IgD-negative memory B cell (primary cell): ENCODE measurements at regions not wholly inside any gene's neighbourhood (a gene's known extent, or its start where the extent isn't known, plus 50 kb on each side); places are given as distances from the start of the nearest gene placed in this dataset.

ENCODE experiments used
- H3K27ac Mint-ChIP-seq, 3 donors: one replicate each; pipeline ENCODE4 v1.8.0; 2020 to 2022; ENCODE audit warnings: mild to moderate bottlenecking in 3 of 3, mixed read lengths in 3 of 3, moderate library complexity in 1 of 3
- H3K27me3 Mint-ChIP-seq: one replicate; pipeline ENCODE4 v1.8.0; 2021; ENCODE audit warnings: mixed read lengths
- H3K36me3 Mint-ChIP-seq: one replicate; pipeline ENCODE4 v1.8.0; 2020; ENCODE audit warnings: mild to moderate bottlenecking, mixed read lengths
- H3K4me1 Mint-ChIP-seq, 3 donors: one replicate each; pipeline ENCODE4 v1.8.0; 2020 to 2022; ENCODE audit warnings: mixed read lengths in 3 of 3, mild to moderate bottlenecking in 1 of 3
- H3K4me3 Mint-ChIP-seq, 4 donors: one replicate each; pipeline ENCODE4 v1.8.0; 2020 to 2022; ENCODE audit warnings: mild to moderate bottlenecking in 4 of 4, mixed read lengths in 4 of 4, moderate library complexity in 3 of 4
- H3K9me3 Mint-ChIP-seq, 3 donors: one replicate each; pipeline ENCODE4 v1.8.0; 2020 to 2021; ENCODE audit warnings: mixed read lengths in 3 of 3, mild to moderate bottlenecking in 1 of 3

DNA sequence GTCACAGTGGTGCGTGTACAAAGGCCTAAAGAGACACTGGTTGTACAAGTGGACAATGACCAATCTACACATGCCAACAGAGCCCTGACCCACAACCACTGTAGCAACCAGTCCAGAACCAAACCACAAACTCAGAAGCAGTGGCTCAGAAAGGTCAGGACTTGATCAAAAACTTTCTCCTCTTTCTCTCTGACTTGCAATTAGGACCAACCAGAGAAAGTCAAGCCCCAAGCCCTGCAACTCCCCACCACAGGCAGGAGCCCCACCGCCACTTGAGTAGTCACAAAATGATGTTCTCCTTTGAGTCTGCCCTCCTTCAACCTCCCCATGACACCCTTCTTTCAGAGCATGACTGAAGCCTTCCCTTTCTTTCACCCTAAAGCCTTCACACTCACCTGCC, 291.8 kb downstream of the CDH10 start:
- Mint-ChIP-seq H3K9me3 (peaks cover 8 to 20% (median 12%) of the 10 kb centered on the region in 3 donors), H3K4me3 (no peak overlapping the region), H3K27ac (no peak overlapping the region), H3K4me1 (no peaks in the 10 kb centered on the region), H3K36me3 (no peaks in the 10 kb centered on the region), H3K27me3 (no peaks in the 10 kb centered on the region)

DNA sequence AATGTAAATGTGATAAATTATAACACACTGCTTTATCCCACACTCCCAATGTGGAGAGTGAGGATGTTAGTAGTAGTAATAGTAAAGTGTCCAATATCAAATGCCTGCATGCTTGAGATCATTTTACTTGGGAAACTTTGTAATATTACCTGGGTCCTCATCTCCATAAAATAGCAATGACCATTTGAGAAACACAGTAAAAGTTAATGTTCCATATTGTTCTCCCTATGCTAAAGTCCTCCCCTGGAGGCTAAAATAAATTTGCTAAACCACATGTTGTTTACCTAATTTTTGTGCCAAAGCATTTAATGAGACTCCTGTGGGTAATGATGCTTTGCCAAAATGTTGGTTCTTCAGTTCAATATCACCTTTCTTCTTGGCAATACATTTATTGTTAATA, 291.2 kb downstream of the CDH10 start:
- Mint-ChIP-seq H3K4me1 (no peaks in the 10 kb centered on the region), H3K27me3 (no peaks in the 10 kb centered on the region)

DNA sequence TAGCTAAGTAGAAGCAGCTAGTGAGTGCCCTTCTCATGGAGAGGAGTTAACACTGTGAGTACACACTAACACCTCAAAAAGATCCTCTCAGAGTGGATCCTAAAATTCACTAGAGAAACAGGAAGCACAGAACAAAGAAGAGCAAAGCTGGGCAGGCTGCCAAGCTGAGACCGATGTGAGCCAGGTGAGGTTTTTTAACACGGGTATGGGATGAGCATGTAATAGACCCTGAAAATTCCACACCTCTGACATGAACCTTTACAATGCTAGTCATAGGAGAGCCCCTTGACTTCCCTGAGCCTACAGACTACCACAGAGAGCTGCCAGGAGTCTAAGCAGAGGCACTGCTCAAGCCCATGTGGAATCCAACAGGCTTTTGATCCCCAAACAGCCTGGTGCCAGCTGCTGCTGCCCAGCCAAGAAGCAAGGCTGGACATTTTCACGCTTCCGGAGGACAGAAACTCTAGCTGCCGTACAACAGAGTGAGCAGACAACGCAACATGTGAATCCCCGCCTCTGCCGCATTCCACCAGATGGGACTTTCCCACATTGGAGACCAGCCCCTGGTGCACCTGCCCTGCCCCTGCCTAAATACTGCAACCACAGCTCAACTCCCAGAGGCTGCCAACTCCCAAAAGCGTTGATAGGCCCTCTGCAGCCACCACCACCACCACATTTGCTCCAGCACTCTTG, 280.8 kb downstream of the CDH10 start:
- no peaks in the 10 kb centered on the region for H3K36me3 Mint-ChIP-seq
- H3K27me3 Mint-ChIP-seq: no peaks in the 10 kb centered on the region
- no peak overlapping the region for H3K4me3 Mint-ChIP-seq
- peaks cover 2 to 5% (median 4%) of the 10 kb centered on the region in 3 donors for H3K9me3 Mint-ChIP-seq
- H3K4me1 Mint-ChIP-seq: peaks cover 0 to 2% (median 0%) of the 10 kb centered on the region in 3 donors
- H3K27ac Mint-ChIP-seq: no peak overlapping the region

More for the DNA sequence above, 291.2 kb downstream of the CDH10 start:
- Mint-ChIP-seq H3K36me3 (no peaks in the 10 kb centered on the region), H3K27ac (no peak overlapping the region), H3K4me3 (no peak overlapping the region), H3K9me3 (peaks cover 8 to 20% (median 12%) of the 10 kb centered on the region in 3 donors)

DNA sequence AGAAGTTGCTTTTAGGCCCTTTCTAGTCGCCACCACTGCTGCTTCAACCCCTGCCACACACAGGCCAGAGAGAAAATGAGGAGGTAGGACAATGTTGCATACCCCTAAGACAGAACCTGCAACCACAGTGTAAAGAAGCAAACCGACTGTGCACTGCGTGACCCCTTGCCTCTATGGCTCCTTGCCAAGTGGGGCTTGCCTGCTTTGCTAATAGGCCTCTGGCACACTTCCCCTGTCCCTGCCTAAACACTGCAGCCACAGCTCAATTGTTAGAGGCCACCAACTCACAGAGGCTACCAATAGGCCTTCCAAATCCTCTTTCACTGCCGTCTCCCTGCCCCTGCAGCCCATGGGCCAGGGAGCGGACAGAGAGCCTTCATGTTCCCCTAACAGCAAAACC, 280.1 kb downstream of the CDH10 start:
- no peak overlapping the region for H3K27ac Mint-ChIP-seq
- peaks cover 0 to 2% (median 0%) of the 10 kb centered on the region in 3 donors for H3K4me1 Mint-ChIP-seq
- H3K9me3 Mint-ChIP-seq: peaks cover 2 to 5% (median 4%) of the 10 kb centered on the region in 3 donors
- no peaks in the 10 kb centered on the region for H3K27me3 Mint-ChIP-seq
- H3K36me3 Mint-ChIP-seq: no peaks in the 10 kb centered on the region
- no peak overlapping the region for H3K4me3 Mint-ChIP-seq

DNA sequence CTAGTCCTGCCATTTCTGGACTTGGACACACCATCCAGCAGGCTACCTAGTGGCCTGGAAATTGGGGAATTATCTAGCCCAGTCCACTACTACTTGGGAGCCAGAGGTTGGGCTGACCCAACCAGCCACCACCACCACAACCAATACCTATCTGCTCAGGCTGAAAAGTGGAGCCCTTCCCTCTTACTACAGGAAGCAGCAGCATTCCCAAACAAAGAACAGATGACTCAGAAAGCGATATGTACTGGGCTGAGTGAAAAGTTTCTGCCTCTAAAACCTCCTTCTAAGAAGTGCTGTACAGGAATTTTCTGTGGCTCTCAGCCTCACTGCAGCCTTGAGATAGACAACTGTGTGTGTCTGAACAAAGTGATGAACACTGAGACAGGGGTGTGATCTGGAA, 279.4 kb downstream of the CDH10 start:
- peaks cover 0 to 2% (median 0%) of the 10 kb centered on the region in 3 donors for H3K4me1 Mint-ChIP-seq
- H3K36me3 Mint-ChIP-seq: no peaks in the 10 kb centered on the region
- no peaks in the 10 kb centered on the region for H3K27me3 Mint-ChIP-seq
- H3K9me3 Mint-ChIP-seq: peaks cover 2 to 5% (median 4%) of the 10 kb centered on the region in 3 donors
- no peak overlapping the region for H3K27ac Mint-ChIP-seq
- no peak overlapping the region for H3K4me3 Mint-ChIP-seq

DNA sequence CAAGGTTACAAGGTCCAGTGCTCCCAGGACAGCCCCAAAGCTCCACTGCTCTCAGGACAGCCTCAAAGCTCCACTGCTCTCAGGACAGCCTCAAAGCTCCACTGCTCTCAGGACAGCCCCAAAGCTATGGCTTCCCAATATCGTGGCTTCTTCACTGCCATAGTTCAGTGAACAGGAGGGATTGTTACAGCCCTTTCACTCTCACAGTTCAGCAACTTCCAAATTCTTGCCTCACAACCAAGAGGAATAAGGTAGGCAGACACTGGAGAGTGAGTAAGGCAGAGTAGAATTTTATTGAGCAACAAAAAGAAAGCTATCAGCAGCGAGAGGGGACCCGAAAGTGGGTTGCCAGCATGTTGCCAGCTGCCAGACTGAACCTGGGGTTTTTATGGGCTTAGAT, 277.6 kb downstream of the CDH10 start:
- H3K4me3 Mint-ChIP-seq: no peak overlapping the region
- H3K36me3 Mint-ChIP-seq: no peaks in the 10 kb centered on the region
- no peak overlapping the region for H3K27ac Mint-ChIP-seq
- peaks cover 0 to 2% (median 2%) of the 10 kb centered on the region in 3 donors for H3K9me3 Mint-ChIP-seq
- no peaks in the 10 kb centered on the region for H3K27me3 Mint-ChIP-seq
- no peaks in the 10 kb centered on the region for H3K4me1 Mint-ChIP-seq

DNA sequence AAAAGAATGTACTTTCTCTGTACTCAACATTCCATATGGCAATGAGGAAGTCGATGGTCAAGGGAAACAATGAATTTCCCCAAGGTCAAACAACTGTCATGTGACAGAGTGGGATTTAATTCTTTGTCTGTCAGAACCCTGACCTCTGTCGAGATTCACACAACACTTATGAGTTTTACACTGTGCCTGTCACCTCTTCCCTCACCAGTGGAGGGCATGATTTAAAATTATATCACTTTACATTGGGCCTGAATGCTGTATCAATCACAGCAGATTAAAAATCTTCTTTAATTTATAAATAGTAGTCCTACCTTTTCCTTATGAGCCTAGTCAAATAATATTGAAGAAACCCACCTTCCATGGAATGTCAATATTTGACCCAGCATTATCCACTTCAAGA, 276.7 kb downstream of the CDH10 start:
- Mint-ChIP-seq H3K4me1 (no peaks in the 10 kb centered on the region), H3K27me3 (no peaks in the 10 kb centered on the region), H3K4me3 (no peak overlapping the region), H3K27ac (no peak overlapping the region), H3K36me3 (no peaks in the 10 kb centered on the region), H3K9me3 (peaks cover 0 to 2% (median 2%) of the 10 kb centered on the region in 3 donors)

DNA sequence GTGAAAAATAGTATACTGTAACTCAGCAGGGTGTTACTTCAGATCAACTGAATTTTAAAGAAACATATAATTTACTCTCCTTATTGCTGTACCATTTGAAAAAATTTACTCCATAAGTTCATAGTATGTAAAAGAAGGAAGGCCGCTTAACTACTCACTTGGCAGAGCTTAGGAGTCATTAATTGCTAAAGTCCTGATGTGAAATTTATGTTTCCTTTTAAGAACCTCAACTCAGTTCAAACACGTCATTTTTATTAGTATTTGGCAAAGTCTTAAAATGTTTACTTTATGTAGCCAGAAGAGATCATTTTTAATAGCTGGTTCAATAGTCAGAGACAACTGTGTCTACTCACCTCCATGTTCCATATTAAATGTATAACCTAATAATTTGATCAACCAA, 268.6 kb downstream of the CDH10 start:
- Mint-ChIP-seq H3K4me1 (no peaks in the 10 kb centered on the region), H3K4me3 (no peak overlapping the region), H3K36me3 (no peaks in the 10 kb centered on the region), H3K27me3 (peaks cover 1% of the 10 kb centered on the region), H3K27ac (no peak overlapping the region), H3K9me3 (peaks cover 5 to 6% (median 5%) of the 10 kb centered on the region in 3 donors)

DNA sequence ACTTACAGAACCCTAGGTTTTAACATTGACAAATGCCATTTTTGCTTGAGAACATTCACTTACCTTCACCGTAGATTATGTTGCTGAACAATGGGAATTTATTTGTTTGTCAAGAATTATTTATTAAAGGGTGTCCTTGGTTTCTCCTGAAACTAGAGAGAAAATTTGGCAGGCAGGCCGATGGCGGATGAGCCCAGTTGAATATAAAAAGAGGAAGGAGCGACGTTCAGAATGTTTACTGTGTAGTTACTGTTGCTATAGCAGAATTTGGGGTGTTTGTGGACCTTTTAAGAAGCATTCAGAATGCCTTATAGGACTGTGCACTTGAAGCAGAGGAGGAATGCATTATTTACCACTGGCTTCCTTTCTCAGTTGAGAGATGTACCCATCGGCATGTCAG, 268.2 kb downstream of the CDH10 start:
- Mint-ChIP-seq H3K27me3 (peaks cover 1% of the 10 kb centered on the region), H3K4me3 (no peak overlapping the region), H3K9me3 (peaks cover 5 to 6% (median 5%) of the 10 kb centered on the region in 3 donors), H3K27ac (no peak overlapping the region), H3K4me1 (no peaks in the 10 kb centered on the region), H3K36me3 (no peaks in the 10 kb centered on the region)

DNA sequence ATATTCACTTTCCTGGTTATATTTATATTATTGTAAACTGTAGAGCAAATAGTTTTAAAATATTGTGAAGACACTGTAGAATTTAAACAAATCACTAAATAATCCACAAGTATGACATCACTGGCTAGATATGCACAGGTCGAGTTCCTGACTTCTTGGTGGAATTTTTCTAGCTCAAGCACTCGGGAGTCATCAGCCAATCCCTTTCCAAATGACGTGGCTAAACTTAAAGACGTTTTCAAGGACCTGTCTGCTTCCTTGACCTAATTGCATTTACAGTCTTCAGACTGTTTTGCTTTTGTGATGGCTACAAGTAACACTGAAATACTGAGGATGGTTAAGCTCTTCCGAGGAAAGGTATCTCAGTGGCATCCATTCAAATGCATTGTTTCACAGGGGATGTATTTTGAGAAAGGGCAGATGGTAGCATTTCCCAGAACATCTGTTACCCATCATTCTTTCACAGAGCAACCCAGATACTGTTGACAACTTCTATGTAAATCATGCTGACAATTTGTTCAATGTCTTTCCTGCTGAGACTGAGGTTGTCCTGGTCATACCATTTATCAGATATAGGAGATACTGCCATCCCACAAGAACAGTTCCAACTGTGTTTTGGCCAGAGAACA, 262.8 kb downstream of the CDH10 start:
- no peak overlapping the region for H3K4me3 Mint-ChIP-seq
- peaks cover 0 to 5% (median 5%) of the 10 kb centered on the region in 3 donors for H3K9me3 Mint-ChIP-seq
- H3K27me3 Mint-ChIP-seq: no peaks in the 10 kb centered on the region
- H3K4me1 Mint-ChIP-seq: no peaks in the 10 kb centered on the region
- H3K36me3 Mint-ChIP-seq: no peaks in the 10 kb centered on the region
- no peak overlapping the region for H3K27ac Mint-ChIP-seq

DNA sequence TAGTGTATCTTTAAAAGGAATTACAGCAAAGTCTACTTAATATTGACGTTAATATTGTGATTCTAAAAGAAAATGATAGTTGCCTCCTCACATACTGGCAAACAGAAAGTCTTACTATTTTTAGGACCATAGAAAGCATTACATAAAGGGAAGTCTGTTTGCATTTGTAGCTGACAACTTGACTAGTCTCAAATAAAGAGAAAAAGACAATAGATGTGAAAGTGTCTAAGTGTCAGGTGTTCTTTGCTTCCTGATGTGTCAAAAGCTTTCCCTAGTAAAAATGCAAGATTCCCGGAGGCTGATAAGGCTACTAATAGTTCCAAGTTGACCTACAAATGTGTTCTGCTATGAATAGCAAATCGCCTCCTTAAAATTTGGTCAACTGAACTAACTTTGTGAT, 259.7 kb downstream of the CDH10 start:
- Mint-ChIP-seq H3K27ac (no peak overlapping the region), H3K27me3 (no peaks in the 10 kb centered on the region), H3K36me3 (no peaks in the 10 kb centered on the region), H3K4me1 (no peaks in the 10 kb centered on the region), H3K9me3 (peaks cover 0 to 4% (median 0%) of the 10 kb centered on the region in 3 donors), H3K4me3 (no peak overlapping the region)

DNA sequence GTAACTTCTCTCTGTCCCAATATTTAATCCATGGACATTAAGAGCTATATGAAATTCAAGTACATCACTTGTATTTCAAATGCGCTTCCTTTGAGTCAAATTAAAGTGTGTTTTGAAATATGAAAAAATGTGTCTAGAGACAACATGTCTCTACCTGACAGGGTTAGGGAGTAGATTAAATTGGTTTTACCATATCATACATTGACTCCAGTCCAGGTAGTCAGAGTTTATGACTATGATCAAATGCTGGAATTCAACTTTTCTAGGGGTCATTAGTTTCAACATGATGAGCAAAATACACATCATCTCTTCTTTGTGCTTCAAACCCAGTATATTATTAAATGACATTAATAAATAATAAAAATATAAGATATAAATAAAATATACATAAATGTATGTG, 259.2 kb downstream of the CDH10 start:
- Mint-ChIP-seq H3K27ac (no peak overlapping the region), H3K9me3 (peaks cover 0 to 4% (median 0%) of the 10 kb centered on the region in 3 donors), H3K36me3 (no peaks in the 10 kb centered on the region), H3K4me1 (no peaks in the 10 kb centered on the region), H3K4me3 (no peak overlapping the region), H3K27me3 (no peaks in the 10 kb centered on the region)

DNA sequence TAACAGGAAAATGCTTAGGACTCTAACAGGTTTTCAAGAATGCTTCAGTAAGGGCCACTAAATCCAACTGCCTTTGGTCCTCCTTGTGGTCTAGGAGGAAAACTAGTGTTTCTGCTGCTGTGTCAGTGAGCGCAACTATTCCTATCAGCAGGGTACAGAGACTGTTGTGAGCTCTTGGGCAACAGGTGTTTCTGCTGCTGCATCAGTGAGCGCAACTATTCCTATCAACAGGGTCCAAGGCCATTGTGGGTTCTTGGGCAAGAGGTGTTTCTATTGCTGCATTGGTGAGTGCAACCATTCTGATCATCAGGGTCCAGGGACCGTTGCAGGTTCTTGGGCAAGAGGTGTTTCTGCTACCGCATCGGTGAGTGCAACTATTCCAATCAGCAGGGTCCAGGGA, 256.3 kb downstream of the CDH10 start:
- Mint-ChIP-seq H3K27ac (no peak overlapping the region), H3K4me1 (no peaks in the 10 kb centered on the region), H3K36me3 (no peaks in the 10 kb centered on the region), H3K4me3 (no peak overlapping the region), H3K9me3 (peaks cover 0 to 4% (median 0%) of the 10 kb centered on the region in 3 donors), H3K27me3 (no peaks in the 10 kb centered on the region)

DNA sequence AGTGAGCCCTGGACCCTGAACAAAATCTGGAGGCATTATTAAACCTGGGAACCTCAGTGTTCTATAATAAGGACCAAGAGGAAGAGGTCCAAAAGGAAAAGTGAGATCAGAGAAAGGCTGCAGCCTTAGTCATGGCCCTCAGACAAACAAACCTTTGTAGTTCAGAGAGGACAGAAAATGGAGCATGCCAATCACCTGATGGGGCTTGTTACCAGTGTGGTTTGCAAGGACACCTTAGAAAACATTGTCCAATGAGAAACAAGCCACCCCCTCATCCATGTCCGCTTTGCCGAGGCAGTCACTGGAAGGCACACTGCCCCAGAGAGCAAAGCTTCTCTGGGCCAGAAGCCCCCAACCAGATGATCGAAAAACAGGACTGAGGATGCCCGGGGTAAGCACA, 254.8 kb downstream of the CDH10 start:
- Mint-ChIP-seq H3K4me1 (no peaks in the 10 kb centered on the region), H3K36me3 (no peaks in the 10 kb centered on the region), H3K4me3 (no peak overlapping the region), H3K27ac (no peak overlapping the region), H3K9me3 (peaks cover 0 to 8% (median 0%) of the 10 kb centered on the region in 3 donors), H3K27me3 (no peaks in the 10 kb centered on the region)

DNA sequence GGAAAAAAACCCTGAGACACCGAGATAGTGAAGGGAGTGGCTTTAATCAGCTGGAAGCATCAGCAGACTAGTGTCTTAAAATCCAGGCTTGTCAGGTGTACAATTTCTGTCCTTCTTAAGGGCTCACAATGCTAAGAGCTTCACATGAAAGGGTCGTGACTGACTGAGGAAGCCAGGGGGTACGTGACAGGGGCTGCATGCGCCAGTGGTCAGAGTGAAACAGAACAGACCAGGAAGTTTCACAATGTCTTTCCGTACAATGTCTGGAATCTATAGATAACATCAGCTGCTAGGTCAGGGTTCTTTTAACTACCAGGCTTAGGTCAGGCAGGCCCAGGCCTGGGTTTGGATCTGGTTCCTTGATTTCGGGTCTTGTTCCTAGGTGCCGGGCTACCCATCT, 253.0 kb downstream of the CDH10 start:
- Mint-ChIP-seq H3K27me3 (no peaks in the 10 kb centered on the region), H3K4me1 (no peaks in the 10 kb centered on the region), H3K9me3 (peaks cover 0 to 9% (median 0%) of the 10 kb centered on the region in 3 donors), H3K27ac (no peak overlapping the region), H3K36me3 (no peaks in the 10 kb centered on the region), H3K4me3 (no peak overlapping the region)

DNA sequence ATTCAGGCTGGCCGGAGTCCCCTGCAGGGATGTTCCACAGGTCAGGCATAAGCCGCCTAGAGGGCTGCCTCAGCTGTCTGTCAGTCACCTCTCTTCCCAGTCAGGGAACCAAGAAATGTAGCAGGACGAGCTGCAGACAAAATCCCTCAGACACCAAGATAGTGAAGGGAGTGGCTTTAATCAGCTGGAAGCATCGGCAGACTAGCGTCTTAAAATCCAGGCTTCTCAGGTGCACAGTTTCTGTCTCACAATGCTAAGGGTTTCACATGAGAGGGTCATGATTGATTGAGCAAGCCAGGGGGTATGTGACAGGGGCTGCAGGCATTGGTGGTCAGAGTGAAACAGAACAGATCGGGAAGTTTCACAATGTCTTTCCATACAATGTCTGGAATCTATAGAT, 247.2 kb downstream of the CDH10 start:
- Mint-ChIP-seq H3K27ac (no peak overlapping the region), H3K4me3 (no peak overlapping the region), H3K4me1 (no peaks in the 10 kb centered on the region), H3K36me3 (no peaks in the 10 kb centered on the region), H3K27me3 (no peaks in the 10 kb centered on the region), H3K9me3 (peaks cover 0 to 13% (median 7%) of the 10 kb centered on the region in 3 donors)
